ENCODE measurements at regions not wholly inside any gene's neighbourhood (a gene's known extent, or its start where the extent isn't known, plus 50 kb on each side); places are given as distances from the start of the nearest gene placed in this dataset.

DNA sequence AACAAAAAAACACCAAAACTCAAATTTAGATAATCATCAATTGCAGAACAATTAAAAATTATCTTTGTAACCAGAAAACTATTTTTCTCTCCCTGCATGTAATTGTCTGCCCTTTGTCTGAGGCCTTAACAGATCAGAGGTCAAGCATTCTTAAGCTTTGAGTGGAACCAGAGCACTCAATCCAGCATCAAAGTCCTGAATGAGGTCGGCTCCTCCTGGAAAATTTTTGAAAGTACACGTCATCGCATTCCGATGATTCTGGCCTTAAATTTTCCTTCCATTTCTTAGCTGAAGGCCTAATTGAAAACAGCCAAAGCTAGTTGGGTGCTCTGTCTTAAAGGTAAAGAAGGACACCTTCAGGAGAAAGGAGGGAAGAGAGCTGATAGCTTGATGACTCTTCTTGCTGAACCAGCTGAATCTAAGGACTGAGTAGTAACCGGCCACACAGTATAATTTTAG is 510.2 kb upstream of the SULF2 start:
- no peaks in the 10 kb centered on the region for H3K27me3 ChIP-seq (ENCODE audit: insufficient read depth, low read length, poor library complexity, severe bottlenecking)
- no peaks in the 10 kb centered on the region for H3K4me1 ChIP-seq (ENCODE audit: insufficient read depth, low read length, poor library complexity, severe bottlenecking)
- H3K79me2 ChIP-seq (ENCODE audit: insufficient read depth, low read length): no peaks in the 10 kb centered on the region

DNA sequence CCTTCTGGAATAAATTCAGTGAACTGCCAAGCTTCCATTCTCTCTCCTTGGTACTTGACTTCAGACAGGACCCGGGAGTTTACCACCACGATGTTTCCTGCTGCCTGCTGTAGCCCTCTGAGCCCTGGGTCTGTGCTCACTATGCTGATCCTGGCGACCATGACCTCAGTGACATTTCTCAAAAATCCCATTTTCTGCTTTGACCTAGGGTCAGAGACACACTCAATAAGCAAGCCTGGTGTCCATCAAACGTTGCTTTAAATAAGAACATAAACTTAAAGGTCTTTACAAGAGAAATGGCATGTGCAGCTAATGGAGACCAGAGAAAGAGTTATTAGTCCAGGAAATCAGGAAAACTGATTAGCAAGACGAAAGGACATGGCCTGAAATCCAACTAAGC is 509.7 kb upstream of the SULF2 start:
- no peaks in the 10 kb centered on the region for H3K36me3 ChIP-seq (ENCODE audit: insufficient read depth, low read length)
- H3K4me3 ChIP-seq (ENCODE audit: low read length, poor library complexity, severe bottlenecking): no peak overlapping the region
- no peak overlapping the region for H3K9ac ChIP-seq (ENCODE audit: low read depth, low read length, poor library complexity, severe bottlenecking)
- no peaks in the 10 kb centered on the region for H3K9me2 ChIP-seq (replicated peaks; ENCODE audit: low read depth, low read length)
- H3K79me2 ChIP-seq (ENCODE audit: insufficient read depth, low read length): no peaks in the 10 kb centered on the region
- no peaks in the 10 kb centered on the region for H3F3A ChIP-seq (ENCODE audit: low read depth)
- TF ChIP-seq CTCF (conservative IDR thresholded peaks at IDR 0.05; ENCODE audit: low read length) (no peak), EZH2phosphoT487 (IDR thresholded peaks at IDR 0.05; ENCODE audit: borderline replicate concordance) (no peak)
- H3K4me1 ChIP-seq (ENCODE audit: insufficient read depth, low read length, poor library complexity, severe bottlenecking): no peaks in the 10 kb centered on the region
- H3K27me3 ChIP-seq (ENCODE audit: insufficient read depth, low read length, poor library complexity, severe bottlenecking): no peaks in the 10 kb centered on the region
- 0 out of 2 replicates have a peak, but pooled peaks cover 7% of the 10 kb centered on the region for H3K9me3 ChIP-seq (ENCODE audit: insufficient read depth, low read depth, low read length)
- H3K4me2 ChIP-seq (ENCODE audit: low read depth, low read length, poor library complexity, severe bottlenecking): no peak overlapping the region
- no peak overlapping the region for H2AFZ ChIP-seq (ENCODE audit: low read length)
- H4K20me1 ChIP-seq (ENCODE audit: insufficient read depth, low read length, poor library complexity, severe bottlenecking): no peaks in the 10 kb centered on the region

More for the DNA sequence above, 510.2 kb upstream of the SULF2 start:
- Histone ChIP-seq H3K9me2 (replicated peaks; ENCODE audit: low read depth, low read length) (no peaks in the 10 kb centered on the region), H4K20me1 (ENCODE audit: insufficient read depth, low read length, poor library complexity, severe bottlenecking) (no peaks in the 10 kb centered on the region), H3F3A (ENCODE audit: low read depth) (no peaks in the 10 kb centered on the region), H3K4me3 (ENCODE audit: low read length, poor library complexity, severe bottlenecking) (no peak overlapping the region), H3K9me3 (ENCODE audit: insufficient read depth, low read depth, low read length) (0 out of 2 replicates have a peak, but pooled peaks cover 7% of the 10 kb centered on the region), H2AFZ (ENCODE audit: low read length) (no peak overlapping the region), H3K36me3 (ENCODE audit: insufficient read depth, low read length) (no peaks in the 10 kb centered on the region), H3K9ac (ENCODE audit: low read depth, low read length, poor library complexity, severe bottlenecking) (no peak overlapping the region), H3K4me2 (ENCODE audit: low read depth, low read length, poor library complexity, severe bottlenecking) (no peak overlapping the region)
- TF ChIP-seq CTCF (conservative IDR thresholded peaks at IDR 0.05; ENCODE audit: low read length) (no peak), EZH2phosphoT487 (IDR thresholded peaks at IDR 0.05; ENCODE audit: borderline replicate concordance) (no peak)

GRCh38 chr20:48294196-48294595 is 508.9 kb upstream of the SULF2 start:
- H3K79me2 ChIP-seq (ENCODE audit: insufficient read depth, low read length): no peaks in the 10 kb centered on the region
- no peak overlapping the region for H3K4me2 ChIP-seq (ENCODE audit: low read depth, low read length, poor library complexity, severe bottlenecking)
- H3K27me3 ChIP-seq (ENCODE audit: insufficient read depth, low read length, poor library complexity, severe bottlenecking): no peaks in the 10 kb centered on the region
- no peaks in the 10 kb centered on the region for H3F3A ChIP-seq (ENCODE audit: low read depth)
- no peak for TF ChIP-seq CTCF (conservative IDR thresholded peaks at IDR 0.05; ENCODE audit: low read length)
- no peak for TF ChIP-seq EZH2phosphoT487 (IDR thresholded peaks at IDR 0.05; ENCODE audit: borderline replicate concordance)
- H3K4me1 ChIP-seq (ENCODE audit: insufficient read depth, low read length, poor library complexity, severe bottlenecking): no peaks in the 10 kb centered on the region
- no peaks in the 10 kb centered on the region for H4K20me1 ChIP-seq (ENCODE audit: insufficient read depth, low read length, poor library complexity, severe bottlenecking)
- H3K9me3 ChIP-seq (ENCODE audit: insufficient read depth, low read depth, low read length): 0 out of 2 replicates have a peak, but pooled peaks cover 7% of the 10 kb centered on the region
- H3K36me3 ChIP-seq (ENCODE audit: insufficient read depth, low read length): no peaks in the 10 kb centered on the region
- no peaks in the 10 kb centered on the region for H3K9me2 ChIP-seq (replicated peaks; ENCODE audit: low read depth, low read length)
- no peak overlapping the region for H3K4me3 ChIP-seq (ENCODE audit: low read length, poor library complexity, severe bottlenecking)
- no peak overlapping the region for H2AFZ ChIP-seq (ENCODE audit: low read length)
- no peak overlapping the region for H3K9ac ChIP-seq (ENCODE audit: low read depth, low read length, poor library complexity, severe bottlenecking)
